ENCODE measurements at regions not wholly inside any gene's neighbourhood (a gene's known extent, or its start where the extent isn't known, plus 50 kb on each side); places are given as distances from the start of the nearest gene placed in this dataset.

DNA sequence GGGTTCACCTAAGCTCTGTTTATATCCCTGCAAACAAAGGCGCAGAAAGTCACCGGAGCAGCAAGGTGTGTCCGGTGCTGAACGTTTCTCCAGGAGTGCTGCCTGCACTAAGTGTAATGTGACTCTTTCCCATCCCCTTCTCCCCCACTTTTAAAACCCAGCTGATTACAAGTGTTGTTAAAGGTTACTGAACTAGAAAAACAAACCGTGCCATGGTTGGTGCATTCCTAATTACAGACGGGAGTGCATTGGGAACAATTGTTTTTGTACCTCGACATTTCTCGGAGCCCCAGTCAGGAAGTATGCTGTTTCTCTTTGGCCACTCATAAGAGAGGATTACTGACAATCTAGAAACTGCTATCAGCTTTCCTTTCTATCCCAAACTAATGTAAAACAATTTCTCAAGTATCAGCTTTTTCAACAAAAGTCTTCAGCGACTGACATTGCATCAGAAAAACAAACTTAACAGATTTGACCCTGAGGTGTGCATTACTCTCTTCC lies 441.0 kb upstream of the SALL1 start:
- DNase-seq (ENCODE audit: low spot score) = no peak

GRCh38 chr16:51591480-51591879 lies 440.4 kb upstream of the SALL1 start:
- DNase-seq (ENCODE audit: low spot score) = no peak

DNA sequence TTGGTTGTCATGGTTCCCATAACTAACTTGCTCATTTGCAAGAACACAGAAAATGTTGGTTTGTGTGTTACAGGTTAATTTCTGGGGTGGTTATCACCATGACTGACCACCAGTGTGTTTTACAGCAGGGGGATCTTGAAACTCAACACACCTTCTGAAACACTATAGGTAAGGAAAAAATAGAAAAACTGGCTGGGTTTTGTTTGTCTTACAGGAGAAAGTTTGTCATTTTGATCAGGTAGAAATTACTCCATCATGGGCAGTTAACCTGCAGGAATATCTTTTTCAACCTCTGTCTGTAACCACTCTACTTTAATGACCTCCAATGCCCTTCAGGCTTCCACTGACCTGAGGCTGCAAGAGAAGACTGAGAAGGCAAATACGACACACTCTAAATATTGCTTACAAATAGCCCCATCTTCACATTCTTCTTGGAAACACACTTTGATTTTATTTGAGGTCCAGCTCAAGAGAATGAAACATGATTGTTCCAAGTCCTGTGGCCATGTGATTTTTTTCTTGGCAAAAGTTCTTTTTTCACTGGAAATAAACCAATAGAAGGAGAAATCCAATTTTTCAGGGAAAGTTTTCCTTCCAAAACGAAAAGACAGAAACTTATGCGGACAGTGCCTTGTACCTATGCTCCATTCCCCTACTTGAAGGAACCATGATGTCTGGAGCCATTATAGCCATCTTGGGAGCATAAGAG lies 428.7 kb upstream of the SALL1 start:
- no peak for DNase-seq (ENCODE audit: low spot score)

DNA sequence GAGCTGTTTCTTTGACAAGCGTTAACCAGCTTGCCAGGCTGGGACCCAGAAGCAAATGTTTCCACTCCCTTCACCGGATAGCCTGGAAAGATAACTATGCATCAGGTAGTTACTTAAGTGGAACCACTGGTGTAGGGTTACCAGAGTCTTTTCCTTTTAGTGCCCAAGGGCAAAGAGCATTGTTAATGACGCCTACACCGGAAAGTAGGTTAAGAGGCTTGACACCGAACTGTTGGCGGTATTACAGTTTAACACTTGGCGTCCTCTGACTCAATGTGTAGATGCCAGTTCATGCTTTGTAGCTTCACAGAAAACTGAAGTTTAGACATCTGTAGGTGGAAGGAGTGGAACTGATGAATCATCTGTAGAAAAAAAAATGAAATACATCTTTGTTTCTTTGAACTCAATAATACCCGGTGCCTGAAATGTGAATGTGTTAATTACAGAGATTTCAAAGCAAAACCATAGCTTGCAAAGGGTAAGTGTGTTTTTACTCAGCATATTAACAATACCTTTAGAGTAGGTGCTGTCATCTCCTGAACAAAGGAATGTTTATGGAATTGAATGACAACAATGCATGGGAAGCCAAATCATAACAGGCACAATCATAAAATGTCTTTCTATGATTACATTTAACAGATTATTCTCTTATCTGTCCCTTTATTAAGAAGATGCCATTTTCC lies 426.7 kb upstream of the SALL1 start:
- no peak for DNase-seq (ENCODE audit: low spot score)

DNA sequence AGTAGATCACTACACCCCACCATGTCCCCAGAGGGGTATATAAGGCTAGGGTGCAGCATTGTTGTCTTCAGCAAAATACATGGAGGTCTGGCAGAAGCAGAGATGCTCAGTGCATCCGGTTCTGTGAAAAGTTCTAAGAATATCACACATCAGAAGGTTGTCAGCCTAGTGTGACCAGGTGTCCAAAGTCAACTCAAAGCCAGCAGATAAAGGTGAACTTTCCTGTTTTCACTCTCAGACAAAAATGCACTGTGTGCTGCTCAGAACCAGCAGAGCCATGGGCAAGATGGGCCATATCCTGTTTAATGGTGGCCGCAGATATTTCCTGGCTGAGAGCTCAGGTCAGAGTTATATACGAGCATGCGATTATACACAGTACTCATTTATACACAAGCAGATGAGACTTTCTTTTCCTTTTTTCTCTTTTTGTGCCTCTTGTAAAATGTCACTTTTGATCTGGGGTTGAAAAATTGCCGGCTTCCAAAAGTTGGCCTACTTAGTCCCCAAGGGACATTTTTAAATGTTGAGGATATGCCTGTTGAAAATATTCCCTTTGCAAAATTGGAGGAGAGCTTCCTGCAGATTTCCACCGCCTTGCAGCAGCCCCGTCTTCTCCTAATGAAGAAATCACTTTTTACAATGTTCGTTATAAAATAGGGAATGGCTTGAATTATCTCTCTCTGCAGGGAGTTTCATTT lies 425.6 kb upstream of the SALL1 start:
- no peak for DNase-seq (ENCODE audit: low spot score)

GRCh38 chr16:51573191-51573590 lies 422.1 kb upstream of the SALL1 start:
- no peak for DNase-seq (ENCODE audit: low spot score)

DNA sequence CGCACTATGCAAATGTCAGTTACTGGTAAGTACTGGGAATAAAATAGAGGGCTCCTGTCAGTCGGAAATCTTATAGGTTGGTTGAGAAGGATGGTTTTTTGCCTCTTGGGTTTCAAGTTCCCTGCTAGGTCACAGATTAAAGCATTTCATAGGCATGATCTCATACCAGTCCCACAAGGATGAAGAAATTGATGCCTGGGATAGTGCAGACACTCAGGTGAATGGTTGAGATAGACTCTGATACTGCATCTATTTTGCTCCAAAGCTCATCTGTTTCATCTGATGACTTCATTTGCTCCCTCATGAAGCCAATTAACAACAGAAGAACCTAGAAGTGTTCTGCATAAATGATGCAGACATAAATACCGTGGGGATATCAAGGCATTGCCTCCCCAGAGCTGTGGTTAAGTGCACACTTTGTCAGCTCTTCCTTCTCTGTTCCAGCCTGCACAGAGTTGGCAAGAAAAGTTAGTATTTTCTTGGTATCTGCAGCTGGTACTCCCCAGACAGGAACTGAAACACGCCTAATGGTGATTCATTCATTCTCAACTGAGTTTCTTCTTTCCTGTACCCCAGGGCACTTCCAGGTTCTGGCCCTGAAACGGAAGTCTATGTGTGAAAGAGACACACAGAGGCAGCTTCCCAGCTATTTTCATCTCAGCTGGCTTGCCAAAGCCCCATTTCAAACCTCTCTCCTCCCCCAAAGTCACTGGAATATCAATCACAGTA lies 418.3 kb upstream of the SALL1 start:
- no peak for DNase-seq (ENCODE audit: low spot score)

DNA sequence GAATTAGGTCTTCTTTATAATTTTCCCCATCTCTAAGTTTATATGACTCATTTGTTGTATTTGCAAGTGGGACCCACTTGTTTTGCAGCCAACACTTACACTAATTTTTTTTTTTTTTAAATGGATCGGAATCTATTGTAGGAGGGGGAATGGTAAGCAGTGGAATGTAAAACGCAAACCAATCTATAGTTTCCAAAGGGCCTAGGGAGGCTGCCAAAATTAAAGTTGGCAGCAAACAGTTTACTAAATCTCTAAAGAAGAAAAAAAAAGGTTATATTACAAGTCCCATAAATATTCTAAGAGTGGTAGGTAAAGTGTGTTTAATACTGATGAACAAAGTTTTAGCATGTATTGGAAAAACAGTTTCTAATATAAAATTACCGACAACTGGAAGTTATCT lies 416.8 kb upstream of the SALL1 start:
- no peak for DNase-seq (ENCODE audit: low spot score)

GRCh38 chr16:51565184-51565583 lies 414.1 kb upstream of the SALL1 start:
- DNase-seq (ENCODE audit: low spot score) = no peak

DNA sequence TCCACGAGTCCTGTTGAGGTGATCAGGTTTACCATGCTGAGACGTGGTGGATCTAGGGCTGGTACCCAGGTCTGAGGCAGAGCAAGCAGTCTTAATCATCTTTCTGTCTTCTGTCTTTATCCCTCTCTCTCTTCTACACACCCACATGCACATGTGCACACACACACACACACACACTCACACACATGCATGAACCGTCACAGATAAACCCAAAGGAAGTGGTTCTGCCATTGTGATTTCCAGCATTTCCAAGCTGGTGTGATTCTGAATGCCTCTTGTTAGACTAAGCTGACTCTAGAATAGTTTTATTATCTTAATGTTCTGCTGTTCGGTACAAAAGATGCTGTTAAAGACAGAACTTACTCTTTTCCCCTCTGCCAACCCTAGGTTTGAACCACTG lies 411.8 kb upstream of the SALL1 start:
- no peak for DNase-seq (ENCODE audit: low spot score)

- no peak for DNase-seq (ENCODE audit: low spot score)
Observed at GRCh38 chr16:51559901-51560300, 408.8 kb upstream of the SALL1 start.

DNA sequence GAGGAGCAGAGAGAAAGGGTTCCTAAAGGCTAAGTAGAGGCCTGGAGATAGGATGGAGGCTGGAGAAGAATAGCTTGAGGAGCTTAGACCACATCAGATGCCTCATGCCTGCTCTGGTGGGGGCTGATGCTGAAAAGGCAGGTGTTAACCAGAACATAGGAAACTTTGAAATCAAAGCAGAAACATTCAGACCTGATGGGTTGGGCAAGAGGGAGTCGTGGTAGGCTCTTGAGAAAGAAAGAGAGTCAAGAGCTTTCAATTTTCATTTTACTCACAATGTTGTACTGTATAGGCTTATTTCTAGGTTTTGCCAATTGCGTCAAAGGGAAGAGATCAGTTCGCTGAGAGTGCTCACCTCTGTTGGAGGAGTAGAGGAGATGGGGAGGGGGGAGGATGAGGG lies 406.6 kb upstream of the SALL1 start:
- DNase-seq (ENCODE audit: low spot score) = no peak

GRCh38 chr16:51556694-51557340 lies 405.7 kb upstream of the SALL1 start:
- DNase-seq (ENCODE audit: low spot score) = no peak

- DNase-seq (ENCODE audit: low spot score) = no peak
Observed at GRCh38 chr16:51553910-51554309, 402.8 kb upstream of the SALL1 start.

GRCh38 chr16:51553314-51553713 lies 402.2 kb upstream of the SALL1 start:
- no peak for DNase-seq (ENCODE audit: low spot score)

- DNase-seq (ENCODE audit: low spot score) = no peak
Observed at GRCh38 chr16:51550800-51551347, 399.8 kb upstream of the SALL1 start.

DNA sequence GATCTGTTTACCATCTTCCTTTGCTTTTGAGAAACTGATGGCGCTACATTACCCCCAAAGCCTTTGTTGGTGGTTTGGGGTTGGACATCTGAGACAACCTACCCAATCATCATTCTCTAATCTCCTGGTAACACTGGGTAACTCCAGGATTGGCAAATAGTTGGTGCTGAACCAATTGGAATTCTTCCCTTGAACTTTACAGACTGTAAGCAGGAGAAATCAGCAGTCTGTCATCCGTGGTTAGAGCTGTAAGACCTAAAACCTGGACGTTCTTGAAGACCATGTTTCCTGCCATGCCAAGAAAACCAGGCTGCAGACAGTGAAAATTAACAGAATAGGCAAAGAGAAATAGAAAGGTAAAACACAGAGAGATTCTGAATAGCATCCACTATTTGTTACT lies 398.8 kb upstream of the SALL1 start:
- no peak for DNase-seq (ENCODE audit: low spot score)

GRCh38 chr16:51545951-51546350 lies 394.9 kb upstream of the SALL1 start:
- no peak for DNase-seq (ENCODE audit: low spot score)

DNA sequence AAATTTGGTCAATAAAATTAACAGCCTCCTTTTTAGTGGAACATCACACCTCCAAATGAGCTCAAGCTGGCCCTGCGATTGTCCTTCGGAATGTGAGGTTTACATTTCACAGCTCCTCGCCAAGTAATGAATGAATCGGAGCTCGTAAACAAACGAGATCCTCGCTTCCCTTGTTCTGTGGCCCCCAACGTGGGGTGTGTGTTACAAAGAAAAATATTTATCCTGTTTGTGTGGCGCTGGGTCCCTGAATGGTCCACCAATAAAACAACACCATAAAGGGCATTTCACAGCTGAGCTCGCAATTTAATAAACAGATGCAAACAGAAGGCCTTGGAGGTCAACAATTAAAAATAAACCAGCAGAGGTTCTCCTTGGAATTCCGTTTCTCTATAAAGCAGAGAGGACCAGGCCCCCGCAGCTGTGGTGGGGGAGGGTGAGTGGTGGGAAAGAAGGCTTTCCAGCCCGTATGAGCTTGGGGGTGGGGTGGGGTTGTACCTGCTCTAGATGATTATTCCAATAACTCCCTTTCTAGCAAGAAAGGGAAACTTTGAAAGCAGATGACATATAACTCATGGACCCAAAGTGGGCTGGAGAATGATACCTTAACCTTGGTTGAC lies 393.9 kb upstream of the SALL1 start:
- no peak for DNase-seq (ENCODE audit: low spot score)

GRCh38 chr16:51543971-51544370 lies 392.9 kb upstream of the SALL1 start:
- DNase-seq (ENCODE audit: low spot score) = no peak
